Endothelial cell of umbilical vein (primary cell): ENCODE measurements at regions not wholly inside any gene's neighbourhood (a gene's known extent, or its start where the extent isn't known, plus 50 kb on each side); places are given as distances from the start of the nearest gene placed in this dataset.

Experiments
- BruUV-seq: library from RNA; stranded (reverse); fragments of 400-500 nt; replicated peaks from 2 replicates; lab custom pipeline; 2021; lab: Mats Ljungman, UMichigan
- CTCF ChIA-PET: fragments of 300-600, 350-600 bp; sonication (Branson Sonifier 250); formaldehyde crosslinking; loops from one replicate; lab custom pipeline; 2021; ENCODE audit warnings: antibody characterized with exemption, inconsistent platforms; lab: Charles Lee
- POLR2A ChIA-PET: fragments of 300-600, 350-600 bp; sonication (Branson Sonifier 250); formaldehyde crosslinking; loops from one replicate; lab custom pipeline; 2021; ENCODE audit warnings: antibody characterized with exemption, inconsistent platforms; lab: Charles Lee
- DNase-seq: peaks from one replicate; pipeline ENCODE4 v3.0.0-alpha.2; 2011; ENCODE audit warnings: low read depth, low spot score
- FAIRE-seq: peaks from 2 replicates; lab custom pipeline; 2011; peaks lifted over from hg19 to GRCh38; lab: Jason Lieb, UNC
- H2AFZ ChIP-seq: 2 replicates; pipeline ENCODE4 v1.6.0; 2012; ENCODE audit warnings: low read depth, low read length, control low read depth, inconsistent platforms
- H3K27ac ChIP-seq: 2 replicates; pipeline ENCODE4 v1.5.1; 2011; ENCODE audit warnings: low read depth, mild to moderate bottlenecking, control low read depth, low read length, moderate library complexity; ENCODE audit not compliant: insufficient read depth
- H3K27me3 ChIP-seq, 2 experiments: 2 replicates each; pipeline versions ENCODE4 v1.6.0 to v1.6.1; 2011; ENCODE audit warnings: low read length in 2 of 2, mixed read lengths in 1 of 2; ENCODE audit not compliant: control insufficient read depth in 2 of 2, insufficient read depth in 2 of 2
- H3K36me3 ChIP-seq, 2 experiments: 2 replicates in 1 of 2; 3 replicates in 1 of 2; pipeline ENCODE4 v1.5.1; 2011; ENCODE audit warnings: low read length in 2 of 2, mild to moderate bottlenecking in 1 of 2, moderate library complexity in 1 of 2; ENCODE audit not compliant: control insufficient read depth in 2 of 2, insufficient read depth in 2 of 2; ENCODE audit errors: extremely low read depth in 1 of 2
- H3K4me1 ChIP-seq: 3 replicates; pipeline ENCODE4 v1.5.1; 2011; ENCODE audit warnings: mild to moderate bottlenecking, low read length; ENCODE audit not compliant: control insufficient read depth, insufficient read depth; ENCODE audit errors: extremely low read depth
- H3K4me2 ChIP-seq: 2 replicates; pipeline ENCODE4 v1.6.1; 2011; ENCODE audit warnings: low read length, control low read depth, mixed read lengths; ENCODE audit not compliant: insufficient read depth
- H3K4me3 ChIP-seq, 3 experiments: fragments of 200-600 bp in 1 of 3; sonication (generic), shearing (Covaris generic) in 1 of 3; replicated peaks in 1 of 3; 2 replicates each; pipeline ENCODE4 v1.5.1; 2011 to 2016; ENCODE audit warnings: control low read depth in 3 of 3, low read length in 3 of 3, mild to moderate bottlenecking in 2 of 3, inconsistent platforms in 1 of 3, low read depth in 1 of 3, moderate library complexity in 1 of 3; ENCODE audit not compliant: insufficient read depth in 1 of 3
- H3K79me2 ChIP-seq: 2 replicates; pipeline ENCODE4 v1.6.0; 2012; ENCODE audit warnings: low read length, inconsistent platforms; ENCODE audit not compliant: control insufficient read depth, insufficient read depth
- H3K9ac ChIP-seq: replicated peaks from 2 replicates; pipeline ENCODE3; 2011; ENCODE audit warnings: low read length, control low read depth; ENCODE audit not compliant: insufficient read depth; ENCODE audit errors: extremely low read depth
- H3K9me1 ChIP-seq: replicated peaks from 3 replicates; pipeline ENCODE4 v1.6.0; 2011; ENCODE audit warnings: mild to moderate bottlenecking, low read length; ENCODE audit not compliant: control insufficient read depth, insufficient read depth; ENCODE audit errors: extremely low read depth
- H3K9me3 ChIP-seq: replicated peaks from 2 replicates; pipeline ENCODE4 v1.5.1; 2012; ENCODE audit warnings: low read length, inconsistent platforms; ENCODE audit not compliant: control insufficient read depth, insufficient read depth
- H4K20me1 ChIP-seq: replicated peaks from 2 replicates; pipeline ENCODE3; 2011; ENCODE audit warnings: mild to moderate bottlenecking, low read length; ENCODE audit not compliant: control insufficient read depth, insufficient read depth; ENCODE audit errors: extremely low read depth
- CTCF ChIP-seq, 2 donors: IDR thresholded peaks; 1 replicate in 1 of 2; 2 replicates in 1 of 2; pipeline ENCODE4 v1.5.1; 2011; ENCODE audit warnings: low read length in 2 of 2, mild to moderate bottlenecking in 2 of 2, moderate library complexity in 2 of 2, control low read depth in 1 of 2, inconsistent platforms in 1 of 2, low read depth in 1 of 2; ENCODE audit not compliant: insufficient read depth in 1 of 2; ENCODE audit errors: extremely low read depth in 1 of 2
- EZH2 ChIP-seq: IDR thresholded peaks from 2 replicates; pipeline ENCODE4 v1.6.1; 2012; ENCODE audit warnings: borderline replicate concordance, low read depth, mild to moderate bottlenecking, moderate library complexity, low read length, inconsistent platforms; ENCODE audit not compliant: severe bottlenecking
- FOS ChIP-seq: IDR thresholded peaks from 2 replicates; pipeline ENCODE4 v1.6.1; 2011; ENCODE audit warnings: mild to moderate bottlenecking, low read length, moderate library complexity, borderline replicate concordance; ENCODE audit not compliant: insufficient read depth
- GATA2 ChIP-seq: IDR thresholded peaks from 2 replicates; pipeline ENCODE4 v1.7.0; 2011; ENCODE audit warnings: low read depth, mild to moderate bottlenecking, moderate library complexity, mixed read lengths, low read length; ENCODE audit not compliant: insufficient read length, insufficient read depth
- JUN ChIP-seq: IDR thresholded peaks from 2 replicates; pipeline ENCODE4 v1.6.1; 2011; ENCODE audit warnings: borderline replicate concordance, low read depth; ENCODE audit not compliant: insufficient read length, insufficient read depth
- MAX ChIP-seq: IDR thresholded peaks from 2 replicates; pipeline ENCODE4 v1.6.1; 2011; ENCODE audit not compliant: insufficient read depth, insufficient read length
- MYC ChIP-seq: IDR thresholded peaks from one replicate; pipeline ENCODE4 v1.6.1; 2011; ENCODE audit warnings: mild to moderate bottlenecking, low read depth, low read length
- POLR2A ChIP-seq: IDR thresholded peaks from 2 replicates; pipeline ENCODE4 v1.6.1; 2012; ENCODE audit warnings: low read depth, mild to moderate bottlenecking, control low read depth, low read length
- POLR2AphosphoS5 ChIP-seq: IDR thresholded peaks from 2 replicates; pipeline ENCODE4 v1.6.1; 2012; ENCODE audit warnings: low read depth, mild to moderate bottlenecking, control low read depth, low read length, moderate library complexity; ENCODE audit not compliant: insufficient read depth
- dilution Hi-C: fragments of 300-500 bp; cut with MboI; formaldehyde crosslinking; loops from one replicate; pipeline ENCODE4 v1.15.0; 2019; ENCODE audit warnings: low sequenced_read_pairs; ENCODE audit not compliant: extremely low pct_ligation_motif_present
- intact Hi-C: fragments of 100-400 bp; cut with micrococcal nuclease; formaldehyde crosslinking; loops from one replicate; pipeline ENCODE4 v1.10.0; 2022

GRCh38 chr12:59067083-59067482 is 146.8 kb upstream of the LRIG3 start:
- intact Hi-C loops: no loop called here
- ChIA-PET CTCF (interaction anchor here (0.7 to 3.6 kb wide), 7 partner anchors 11 to 526 kb away, joined by 3 to 18 read pairs (median 5); no protein-coding TSS in a partner anchor), POLR2A (interaction anchor here (0.6 kb wide), 1 partner anchor 1295 kb away, joined by 3 read pairs; the partner anchor contains the start of genes EEF1AKMT3 and METTL1)
- no peaks in the 10 kb centered on the region for H4K20me1 ChIP-seq
- H3K27ac ChIP-seq: no peak overlapping the region
- H3K36me3 ChIP-seq: no peaks in the 10 kb centered on the region
- no peak overlapping the region for H3K9ac ChIP-seq
- H3K79me2 ChIP-seq: no peaks in the 10 kb centered on the region
- no peaks in the 10 kb centered on the region for H3K9me1 ChIP-seq
- no peak overlapping the region for H3K4me2 ChIP-seq
- peak; percentile 76 for DNase-seq
- H3K4me1 ChIP-seq: peaks cover 32% of the 10 kb centered on the region
- peak; percentile 64 for FAIRE-seq
- no peaks in the 10 kb centered on the region for H3K9me3 ChIP-seq
- no peak overlapping the region for H2AFZ ChIP-seq
- no peak for TF ChIP-seq EZH2
- TF ChIP-seq MYC: no peak
- no peak for TF ChIP-seq POLR2AphosphoS5
- TF ChIP-seq CTCF (IDR thresholded peaks at IDR 0.05; ENCODE audit: extremely low read depth in 1 of 2, insufficient read depth in 1 of 2, low read depth in 1 of 2, low read length in 2 of 2): no peak
- TF ChIP-seq MAX: no peak
- no peak for TF ChIP-seq FOS
- TF ChIP-seq GATA2: no peak
- no peak for TF ChIP-seq JUN
- TF ChIP-seq POLR2A: no peak
- no peaks in the 10 kb centered on the region for H3K27me3 ChIP-seq
- dilution Hi-C loops: no loop called here
- no peak overlapping the region for H3K4me3 ChIP-seq
- no TSS peak for BruUV-seq
